ENCODE measurements at regions not wholly inside any gene's neighbourhood (a gene's known extent, or its start where the extent isn't known, plus 50 kb on each side); places are given as distances from the start of the nearest gene placed in this dataset.
A peak's percentile ranks its signal among the peaks of the same experiment; 100 is the strongest.

GRCh38 chr11:95680169-95680929, 109.2 kb downstream of the FAM76B start:
- no peaks in the 10 kb centered on the region for H3K9me3 Mint-ChIP-seq
- H3K27ac Mint-ChIP-seq = no peak overlapping the region
- H3K27me3 Mint-ChIP-seq = no peaks in the 10 kb centered on the region
- ATAC-seq (replicated peaks) = peak; percentile 23
- H3K4me1 Mint-ChIP-seq = peaks cover 48% of the 10 kb centered on the region
- no peaks in the 10 kb centered on the region for H3K36me3 Mint-ChIP-seq (ENCODE audit: low read depth)
- peak overlapping the region; percentile 33 for H3K4me3 Mint-ChIP-seq

DNA sequence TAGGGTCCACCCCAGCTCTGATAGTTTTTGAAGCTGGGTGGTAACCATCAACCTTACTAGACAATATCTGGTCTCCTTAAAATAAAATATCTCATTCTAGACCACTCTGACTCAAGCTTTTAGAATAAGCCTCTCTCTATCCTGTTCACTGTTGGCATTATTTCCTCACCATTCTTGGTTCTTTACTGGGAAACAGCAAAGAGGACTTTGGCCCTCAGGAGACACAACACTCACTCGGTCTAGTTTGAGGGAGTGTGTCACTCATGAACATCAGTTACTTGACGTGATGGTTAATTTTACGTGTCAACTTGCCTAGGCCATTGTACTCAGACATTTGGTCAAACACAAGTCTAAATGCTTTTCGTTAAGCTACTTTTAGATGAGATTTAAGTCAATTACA, 110.6 kb downstream of the FAM76B start:
- no peak overlapping the region for H3K27ac Mint-ChIP-seq
- no peak overlapping the region for H3K4me3 Mint-ChIP-seq
- no peaks in the 10 kb centered on the region for H3K36me3 Mint-ChIP-seq (ENCODE audit: low read depth)

DNA sequence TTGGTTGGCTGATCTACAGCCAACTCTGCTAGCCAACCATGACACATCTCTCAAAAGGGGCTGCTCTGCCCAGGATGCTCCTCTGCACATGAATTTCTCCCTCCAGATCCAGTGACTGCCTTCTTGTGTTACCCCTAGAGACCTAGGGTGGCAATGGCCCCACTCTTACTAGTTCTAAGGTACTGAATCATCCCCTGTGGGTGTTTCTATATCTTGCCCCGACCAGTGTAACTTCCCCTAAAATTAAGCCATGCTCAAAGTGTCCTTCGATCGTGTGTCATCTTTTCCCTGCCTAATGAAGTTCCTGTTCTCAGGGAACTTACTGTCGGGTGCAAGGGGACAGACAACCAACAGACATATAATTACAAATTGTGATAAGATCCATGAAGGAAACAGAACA, 113.3 kb downstream of the FAM76B start:
- H3K27ac Mint-ChIP-seq = no peak overlapping the region
- ATAC-seq (replicated peaks) = no peak
- H3K27me3 Mint-ChIP-seq = no peaks in the 10 kb centered on the region
- H3K4me1 Mint-ChIP-seq = peaks cover 29% of the 10 kb centered on the region
- H3K9me3 Mint-ChIP-seq = no peaks in the 10 kb centered on the region
- no peak overlapping the region for H3K4me3 Mint-ChIP-seq
- no peaks in the 10 kb centered on the region for H3K36me3 Mint-ChIP-seq (ENCODE audit: low read depth)

More for the DNA sequence above, 110.6 kb downstream of the FAM76B start:
- H3K4me1 Mint-ChIP-seq = peaks cover 49% of the 10 kb centered on the region
- no peak for ATAC-seq (replicated peaks)
- no peaks in the 10 kb centered on the region for H3K9me3 Mint-ChIP-seq
- H3K27me3 Mint-ChIP-seq = no peaks in the 10 kb centered on the region

- no peaks in the 10 kb centered on the region for H3K36me3 Mint-ChIP-seq (ENCODE audit: low read depth)
- H3K4me3 Mint-ChIP-seq = no peak overlapping the region
- no peak for ATAC-seq (replicated peaks)
- peaks cover 23% of the 10 kb centered on the region for H3K4me1 Mint-ChIP-seq
- H3K27me3 Mint-ChIP-seq = no peaks in the 10 kb centered on the region
- H3K27ac Mint-ChIP-seq = peak overlapping the region; percentile 39
- no peaks in the 10 kb centered on the region for H3K9me3 Mint-ChIP-seq
Observed at GRCh38 chr11:95675585-95675984, 114.0 kb downstream of the FAM76B start.

GRCh38 chr11:95674657-95675358, 114.8 kb downstream of the FAM76B start:
- Mint-ChIP-seq H3K4me3 (peak overlapping the region; percentile 1), H3K36me3 (ENCODE audit: low read depth) (no peaks in the 10 kb centered on the region), H3K27me3 (no peaks in the 10 kb centered on the region), H3K4me1 (peaks cover 15% of the 10 kb centered on the region), H3K9me3 (no peaks in the 10 kb centered on the region), H3K27ac (peak overlapping the region; percentile 39)
- peak; percentile 91 for ATAC-seq (replicated peaks)

- Mint-ChIP-seq H3K36me3 (ENCODE audit: low read depth) (no peaks in the 10 kb centered on the region), H3K4me1 (peaks cover 15% of the 10 kb centered on the region), H3K27ac (no peak overlapping the region), H3K27me3 (peaks cover 4% of the 10 kb centered on the region), H3K4me3 (no peak overlapping the region), H3K9me3 (peaks cover 4% of the 10 kb centered on the region)
- ATAC-seq (replicated peaks) = no peak
Observed at GRCh38 chr11:95671768-95672167, 117.8 kb downstream of the FAM76B start.

- ATAC-seq (replicated peaks) = no peak
Observed at GRCh38 chr11:95668131-95668530, 121.5 kb downstream of the FAM76B start.

GRCh38 chr11:95661162-95661561, 128.4 kb downstream of the FAM76B start:
- Mint-ChIP-seq H3K36me3 (ENCODE audit: low read depth) (no peaks in the 10 kb centered on the region), H3K4me3 (no peak overlapping the region), H3K27ac (no peak overlapping the region), H3K4me1 (peaks cover 3% of the 10 kb centered on the region), H3K27me3 (no peaks in the 10 kb centered on the region), H3K9me3 (peaks cover 5% of the 10 kb centered on the region)
- peak; percentile 52 for ATAC-seq (replicated peaks)

More at GRCh38 chr11:95668131-95668530, 121.5 kb downstream of the FAM76B start:
- no peaks in the 10 kb centered on the region for H3K36me3 Mint-ChIP-seq (ENCODE audit: low read depth)
- no peak overlapping the region for H3K4me3 Mint-ChIP-seq
- H3K27me3 Mint-ChIP-seq = peaks cover 4% of the 10 kb centered on the region
- no peak overlapping the region for H3K27ac Mint-ChIP-seq
- H3K9me3 Mint-ChIP-seq = peaks cover 9% of the 10 kb centered on the region
- no peaks in the 10 kb centered on the region for H3K4me1 Mint-ChIP-seq

- H3K4me3 Mint-ChIP-seq = no peak overlapping the region
- H3K27me3 Mint-ChIP-seq = no peaks in the 10 kb centered on the region
- H3K27ac Mint-ChIP-seq = no peak overlapping the region
- ATAC-seq (replicated peaks) = no peak
- H3K4me1 Mint-ChIP-seq = peaks cover 3% of the 10 kb centered on the region
- H3K9me3 Mint-ChIP-seq = no peaks in the 10 kb centered on the region
- no peaks in the 10 kb centered on the region for H3K36me3 Mint-ChIP-seq (ENCODE audit: low read depth)
Observed at GRCh38 chr11:95660038-95660437, 129.5 kb downstream of the FAM76B start.

GRCh38 chr11:95659088-95659487, 130.5 kb downstream of the FAM76B start:
- ATAC-seq (replicated peaks) = no peak
- Mint-ChIP-seq H3K36me3 (ENCODE audit: low read depth) (no peaks in the 10 kb centered on the region), H3K4me3 (no peak overlapping the region), H3K27me3 (no peaks in the 10 kb centered on the region), H3K27ac (no peak overlapping the region), H3K9me3 (no peaks in the 10 kb centered on the region), H3K4me1 (peaks cover 3% of the 10 kb centered on the region)

- no peaks in the 10 kb centered on the region for H3K27me3 Mint-ChIP-seq
- H3K27ac Mint-ChIP-seq = no peak overlapping the region
- ATAC-seq (replicated peaks) = no peak
- H3K4me1 Mint-ChIP-seq = no peaks in the 10 kb centered on the region
- no peaks in the 10 kb centered on the region for H3K36me3 Mint-ChIP-seq (ENCODE audit: low read depth)
- no peak overlapping the region for H3K4me3 Mint-ChIP-seq
- H3K9me3 Mint-ChIP-seq = no peaks in the 10 kb centered on the region
Observed at GRCh38 chr11:95655536-95655935, 134.0 kb downstream of the FAM76B start.

DNA sequence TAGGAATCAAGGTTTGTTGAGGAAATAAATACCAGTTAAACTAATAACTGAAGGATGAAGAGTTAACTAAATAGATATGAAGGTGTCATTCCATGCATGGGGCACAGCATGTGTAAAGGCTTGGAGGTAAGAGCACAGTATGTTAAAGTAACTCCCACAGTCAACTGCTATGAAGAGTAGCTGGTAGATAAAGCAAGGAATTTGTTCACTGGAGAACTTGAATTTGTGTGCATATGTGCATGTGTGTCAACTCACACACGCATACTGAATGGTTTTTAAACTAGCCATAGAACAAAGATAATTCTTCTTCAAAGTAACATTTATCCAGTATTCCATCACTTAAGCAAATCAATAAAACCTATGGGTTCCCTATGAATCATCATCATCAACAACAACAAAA, 135.9 kb downstream of the FAM76B start:
- peaks cover 3% of the 10 kb centered on the region for H3K27me3 Mint-ChIP-seq
- no peak for ATAC-seq (replicated peaks)
- H3K27ac Mint-ChIP-seq = no peak overlapping the region
- H3K4me3 Mint-ChIP-seq = no peak overlapping the region
- no peaks in the 10 kb centered on the region for H3K4me1 Mint-ChIP-seq
- no peaks in the 10 kb centered on the region for H3K9me3 Mint-ChIP-seq
- H3K36me3 Mint-ChIP-seq (ENCODE audit: low read depth) = no peaks in the 10 kb centered on the region

- Mint-ChIP-seq H3K9me3 (no peaks in the 10 kb centered on the region), H3K4me1 (no peaks in the 10 kb centered on the region), H3K36me3 (ENCODE audit: low read depth) (no peaks in the 10 kb centered on the region), H3K27me3 (peaks cover 3% of the 10 kb centered on the region), H3K4me3 (no peak overlapping the region), H3K27ac (no peak overlapping the region)
- ATAC-seq (replicated peaks) = no peak
Observed at GRCh38 chr11:95653099-95653498, 136.5 kb downstream of the FAM76B start.

DNA sequence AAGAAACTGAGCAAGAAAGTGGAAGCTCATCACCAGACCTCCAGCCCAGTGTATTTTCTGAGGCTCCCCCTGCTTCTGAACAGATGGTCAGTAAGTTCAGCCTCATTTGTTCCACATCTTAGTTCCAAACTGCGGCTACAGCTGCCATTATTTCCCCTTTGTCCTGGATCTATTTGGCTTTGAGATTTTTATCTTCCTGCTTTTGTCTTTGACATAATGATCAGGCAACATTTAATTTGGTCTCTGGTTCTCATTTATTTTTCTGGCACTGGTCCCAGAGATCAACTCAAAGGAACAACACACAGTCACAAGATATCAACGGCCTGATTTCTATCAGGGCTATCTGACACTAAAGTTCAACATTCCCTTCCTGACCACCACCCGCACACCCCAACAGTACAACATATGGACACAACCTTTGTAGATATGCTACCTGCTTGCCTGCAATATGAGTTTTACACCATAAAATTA, 137.5 kb downstream of the FAM76B start:
- H3K27ac Mint-ChIP-seq = no peak overlapping the region
- H3K9me3 Mint-ChIP-seq = no peaks in the 10 kb centered on the region
- H3K27me3 Mint-ChIP-seq = peaks cover 3% of the 10 kb centered on the region
- no peaks in the 10 kb centered on the region for H3K4me1 Mint-ChIP-seq
- H3K36me3 Mint-ChIP-seq (ENCODE audit: low read depth) = no peaks in the 10 kb centered on the region
- H3K4me3 Mint-ChIP-seq = no peak overlapping the region
- no peak for ATAC-seq (replicated peaks)

DNA sequence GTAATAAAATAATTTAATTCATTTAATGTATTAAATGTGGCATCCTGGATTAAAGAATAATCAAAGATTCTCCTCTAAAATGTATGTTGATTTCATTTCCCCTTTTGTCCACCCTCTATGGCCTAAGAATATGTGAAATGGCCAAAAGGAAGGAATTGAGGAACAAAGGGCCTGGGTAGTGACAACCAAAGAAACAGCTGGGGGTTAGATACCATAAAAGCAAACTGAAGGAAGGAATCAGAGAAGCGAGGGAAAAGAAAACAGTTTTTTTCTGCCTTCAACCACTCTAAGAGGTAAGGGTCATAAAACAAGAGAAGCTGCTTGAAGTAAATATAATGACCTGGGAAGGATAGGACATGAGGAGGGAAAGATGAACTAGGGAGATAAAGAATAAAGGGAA, 139.3 kb downstream of the FAM76B start:
- no peak for ATAC-seq (replicated peaks)
- H3K27me3 Mint-ChIP-seq = peaks cover 3% of the 10 kb centered on the region
- H3K36me3 Mint-ChIP-seq (ENCODE audit: low read depth) = no peaks in the 10 kb centered on the region

More for the DNA sequence above, 139.3 kb downstream of the FAM76B start:
- no peaks in the 10 kb centered on the region for H3K4me1 Mint-ChIP-seq
- H3K4me3 Mint-ChIP-seq = no peak overlapping the region
- H3K9me3 Mint-ChIP-seq = no peaks in the 10 kb centered on the region
- no peak overlapping the region for H3K27ac Mint-ChIP-seq
